ENCODE measurements at regions not wholly inside any gene's neighbourhood (a gene's known extent, or its start where the extent isn't known, plus 50 kb on each side); places are given as distances from the start of the nearest gene placed in this dataset.

DNA sequence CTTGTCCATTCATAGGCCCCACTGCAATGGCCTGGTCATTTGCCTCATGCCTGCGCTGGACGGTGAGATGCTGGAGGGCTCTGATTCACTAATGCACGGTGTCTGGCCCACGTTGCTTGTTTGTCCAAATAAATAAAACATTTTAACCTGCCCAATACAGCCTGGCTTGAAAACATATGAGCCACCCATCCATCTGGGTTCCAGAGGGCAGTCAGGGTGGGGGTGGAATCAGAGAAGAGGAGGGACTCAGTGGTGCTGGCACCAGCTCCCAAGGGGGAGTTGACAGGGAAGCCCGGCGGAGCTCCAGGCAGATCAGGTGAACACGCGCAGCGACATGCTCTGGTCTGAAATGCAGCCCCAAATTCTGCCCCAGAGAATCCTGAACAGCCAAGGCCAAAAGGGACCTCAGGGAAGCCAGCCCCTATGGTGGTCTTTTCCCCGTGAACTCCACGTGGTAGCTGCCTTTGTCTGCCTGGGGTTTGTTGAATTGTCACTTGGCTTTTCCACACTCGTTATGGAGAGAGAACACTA is 265.2 kb downstream of the UACA start (continued):
- TF ChIP-seq, protein P1, sequence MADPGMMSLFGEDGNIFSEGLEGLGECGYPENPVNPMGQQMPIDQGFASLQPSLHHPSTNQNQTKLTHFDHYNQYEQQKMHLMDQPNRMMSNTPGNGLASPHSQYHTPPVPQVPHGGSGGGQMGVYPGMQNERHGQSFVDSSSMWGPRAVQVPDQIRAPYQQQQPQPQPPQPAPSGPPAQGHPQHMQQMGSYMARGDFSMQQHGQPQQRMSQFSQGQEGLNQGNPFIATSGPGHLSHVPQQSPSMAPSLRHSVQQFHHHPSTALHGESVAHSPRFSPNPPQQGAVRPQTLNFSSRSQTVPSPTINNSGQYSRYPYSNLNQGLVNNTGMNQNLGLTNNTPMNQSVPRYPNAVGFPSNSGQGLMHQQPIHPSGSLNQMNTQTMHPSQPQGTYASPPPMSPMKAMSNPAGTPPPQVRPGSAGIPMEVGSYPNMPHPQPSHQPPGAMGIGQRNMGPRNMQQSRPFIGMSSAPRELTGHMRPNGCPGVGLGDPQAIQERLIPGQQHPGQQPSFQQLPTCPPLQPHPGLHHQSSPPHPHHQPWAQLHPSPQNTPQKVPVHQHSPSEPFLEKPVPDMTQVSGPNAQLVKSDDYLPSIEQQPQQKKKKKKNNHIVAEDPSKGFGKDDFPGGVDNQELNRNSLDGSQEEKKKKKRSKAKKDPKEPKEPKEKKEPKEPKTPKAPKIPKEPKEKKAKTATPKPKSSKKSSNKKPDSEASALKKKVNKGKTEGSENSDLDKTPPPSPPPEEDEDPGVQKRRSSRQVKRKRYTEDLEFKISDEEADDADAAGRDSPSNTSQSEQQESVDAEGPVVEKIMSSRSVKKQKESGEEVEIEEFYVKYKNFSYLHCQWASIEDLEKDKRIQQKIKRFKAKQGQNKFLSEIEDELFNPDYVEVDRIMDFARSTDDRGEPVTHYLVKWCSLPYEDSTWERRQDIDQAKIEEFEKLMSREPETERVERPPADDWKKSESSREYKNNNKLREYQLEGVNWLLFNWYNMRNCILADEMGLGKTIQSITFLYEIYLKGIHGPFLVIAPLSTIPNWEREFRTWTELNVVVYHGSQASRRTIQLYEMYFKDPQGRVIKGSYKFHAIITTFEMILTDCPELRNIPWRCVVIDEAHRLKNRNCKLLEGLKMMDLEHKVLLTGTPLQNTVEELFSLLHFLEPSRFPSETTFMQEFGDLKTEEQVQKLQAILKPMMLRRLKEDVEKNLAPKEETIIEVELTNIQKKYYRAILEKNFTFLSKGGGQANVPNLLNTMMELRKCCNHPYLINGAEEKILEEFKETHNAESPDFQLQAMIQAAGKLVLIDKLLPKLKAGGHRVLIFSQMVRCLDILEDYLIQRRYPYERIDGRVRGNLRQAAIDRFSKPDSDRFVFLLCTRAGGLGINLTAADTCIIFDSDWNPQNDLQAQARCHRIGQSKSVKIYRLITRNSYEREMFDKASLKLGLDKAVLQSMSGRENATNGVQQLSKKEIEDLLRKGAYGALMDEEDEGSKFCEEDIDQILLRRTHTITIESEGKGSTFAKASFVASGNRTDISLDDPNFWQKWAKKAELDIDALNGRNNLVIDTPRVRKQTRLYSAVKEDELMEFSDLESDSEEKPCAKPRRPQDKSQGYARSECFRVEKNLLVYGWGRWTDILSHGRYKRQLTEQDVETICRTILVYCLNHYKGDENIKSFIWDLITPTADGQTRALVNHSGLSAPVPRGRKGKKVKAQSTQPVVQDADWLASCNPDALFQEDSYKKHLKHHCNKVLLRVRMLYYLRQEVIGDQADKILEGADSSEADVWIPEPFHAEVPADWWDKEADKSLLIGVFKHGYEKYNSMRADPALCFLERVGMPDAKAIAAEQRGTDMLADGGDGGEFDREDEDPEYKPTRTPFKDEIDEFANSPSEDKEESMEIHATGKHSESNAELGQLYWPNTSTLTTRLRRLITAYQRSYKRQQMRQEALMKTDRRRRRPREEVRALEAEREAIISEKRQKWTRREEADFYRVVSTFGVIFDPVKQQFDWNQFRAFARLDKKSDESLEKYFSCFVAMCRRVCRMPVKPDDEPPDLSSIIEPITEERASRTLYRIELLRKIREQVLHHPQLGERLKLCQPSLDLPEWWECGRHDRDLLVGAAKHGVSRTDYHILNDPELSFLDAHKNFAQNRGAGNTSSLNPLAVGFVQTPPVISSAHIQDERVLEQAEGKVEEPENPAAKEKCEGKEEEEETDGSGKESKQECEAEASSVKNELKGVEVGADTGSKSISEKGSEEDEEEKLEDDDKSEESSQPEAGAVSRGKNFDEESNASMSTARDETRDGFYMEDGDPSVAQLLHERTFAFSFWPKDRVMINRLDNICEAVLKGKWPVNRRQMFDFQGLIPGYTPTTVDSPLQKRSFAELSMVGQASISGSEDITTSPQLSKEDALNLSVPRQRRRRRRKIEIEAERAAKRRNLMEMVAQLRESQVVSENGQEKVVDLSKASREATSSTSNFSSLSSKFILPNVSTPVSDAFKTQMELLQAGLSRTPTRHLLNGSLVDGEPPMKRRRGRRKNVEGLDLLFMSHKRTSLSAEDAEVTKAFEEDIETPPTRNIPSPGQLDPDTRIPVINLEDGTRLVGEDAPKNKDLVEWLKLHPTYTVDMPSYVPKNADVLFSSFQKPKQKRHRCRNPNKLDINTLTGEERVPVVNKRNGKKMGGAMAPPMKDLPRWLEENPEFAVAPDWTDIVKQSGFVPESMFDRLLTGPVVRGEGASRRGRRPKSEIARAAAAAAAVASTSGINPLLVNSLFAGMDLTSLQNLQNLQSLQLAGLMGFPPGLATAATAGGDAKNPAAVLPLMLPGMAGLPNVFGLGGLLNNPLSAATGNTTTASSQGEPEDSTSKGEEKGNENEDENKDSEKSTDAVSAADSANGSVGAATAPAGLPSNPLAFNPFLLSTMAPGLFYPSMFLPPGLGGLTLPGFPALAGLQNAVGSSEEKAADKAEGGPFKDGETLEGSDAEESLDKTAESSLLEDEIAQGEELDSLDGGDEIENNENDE (IDR thresholded peaks at IDR 0.05; ENCODE audit: insufficient replicate concordance, low read length) = no peak
- TF ChIP-seq KDM5A (IDR thresholded peaks at IDR 0.05; ENCODE audit: low read length) (no peak), CREB1 (IDR thresholded peaks at IDR 0.05) (no peak), TAF1 (IDR thresholded peaks at IDR 0.05; ENCODE audit: low read depth, low read length) (no peak), POU5F1 (IDR thresholded peaks at IDR 0.05; ENCODE audit: low read depth, low read length) (no peak), SP1 (IDR thresholded peaks at IDR 0.05; ENCODE audit: low read depth, low read length) (no peak)
- TF ChIP-seq, protein P2, sequence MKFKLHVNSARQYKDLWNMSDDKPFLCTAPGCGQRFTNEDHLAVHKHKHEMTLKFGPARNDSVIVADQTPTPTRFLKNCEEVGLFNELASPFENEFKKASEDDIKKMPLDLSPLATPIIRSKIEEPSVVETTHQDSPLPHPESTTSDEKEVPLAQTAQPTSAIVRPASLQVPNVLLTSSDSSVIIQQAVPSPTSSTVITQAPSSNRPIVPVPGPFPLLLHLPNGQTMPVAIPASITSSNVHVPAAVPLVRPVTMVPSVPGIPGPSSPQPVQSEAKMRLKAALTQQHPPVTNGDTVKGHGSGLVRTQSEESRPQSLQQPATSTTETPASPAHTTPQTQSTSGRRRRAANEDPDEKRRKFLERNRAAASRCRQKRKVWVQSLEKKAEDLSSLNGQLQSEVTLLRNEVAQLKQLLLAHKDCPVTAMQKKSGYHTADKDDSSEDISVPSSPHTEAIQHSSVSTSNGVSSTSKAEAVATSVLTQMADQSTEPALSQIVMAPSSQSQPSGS (IDR thresholded peaks at IDR 0.05; ENCODE audit: low read length) = no peak
- TF ChIP-seq, protein P3, sequence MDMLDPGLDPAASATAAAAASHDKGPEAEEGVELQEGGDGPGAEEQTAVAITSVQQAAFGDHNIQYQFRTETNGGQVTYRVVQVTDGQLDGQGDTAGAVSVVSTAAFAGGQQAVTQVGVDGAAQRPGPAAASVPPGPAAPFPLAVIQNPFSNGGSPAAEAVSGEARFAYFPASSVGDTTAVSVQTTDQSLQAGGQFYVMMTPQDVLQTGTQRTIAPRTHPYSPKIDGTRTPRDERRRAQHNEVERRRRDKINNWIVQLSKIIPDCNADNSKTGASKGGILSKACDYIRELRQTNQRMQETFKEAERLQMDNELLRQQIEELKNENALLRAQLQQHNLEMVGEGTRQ (IDR thresholded peaks at IDR 0.05; ENCODE audit: low read length) = no peak

Data from H1 (cell line).